MCF 10A (cell line): ENCODE measurements at regions not wholly inside any gene's neighbourhood (a gene's known extent, or its start where the extent isn't known, plus 50 kb on each side); places are given as distances from the start of the nearest gene placed in this dataset.

ENCODE experiments used
- BruUV-seq: library from RNA; stranded (reverse); fragments of 400-500 nt; replicated peaks from 2 replicates; lab custom pipeline; 2021; lab: Mats Ljungman, UMichigan
- CTCF ChIA-PET: fragments of 300-600 bp; sonication (Branson Sonifier 250); formaldehyde crosslinking; extraction: SDS; loops from one replicate; lab custom pipeline; 2021; ENCODE audit warnings: antibody characterized with exemption, inconsistent platforms; lab: Yijun Ruan, JAX
- POLR2A ChIA-PET: fragments of 300-600, 350-650 bp; sonication (Branson Sonifier 250); formaldehyde crosslinking; extraction: SDS; loops from one replicate; lab custom pipeline; 2020; ENCODE audit warnings: antibody characterized with exemption, inconsistent platforms; lab: Yijun Ruan, JAX
- DNase-seq: peaks from one replicate; pipeline ENCODE4 v3.0.0-alpha.2; 2018; ENCODE audit not compliant: unreplicated experiment
- H3K27ac Mint-ChIP-seq: one replicate; pipeline ENCODE4 v1.8.0; 2022; ENCODE audit warnings: mild to moderate bottlenecking, low read depth, mixed read lengths; ENCODE audit not compliant: unreplicated experiment
- H3K27me3 Mint-ChIP-seq: one replicate; pipeline ENCODE4 v1.8.0; 2022; ENCODE audit warnings: mixed read lengths; ENCODE audit not compliant: insufficient read depth, unreplicated experiment
- H3K36me3 Mint-ChIP-seq: one replicate; pipeline ENCODE4 v1.8.0; 2022; ENCODE audit warnings: mild to moderate bottlenecking, moderate library complexity, mixed read lengths; ENCODE audit not compliant: insufficient read depth, unreplicated experiment
- H3K4me1 Mint-ChIP-seq: one replicate; pipeline ENCODE4 v1.8.0; 2022; ENCODE audit warnings: mixed read lengths; ENCODE audit not compliant: insufficient read depth, unreplicated experiment
- H3K4me3 Mint-ChIP-seq: one replicate; pipeline ENCODE4 v1.8.0; 2022; ENCODE audit warnings: mild to moderate bottlenecking, moderate library complexity, mixed read lengths; ENCODE audit not compliant: unreplicated experiment
- H3K9me3 Mint-ChIP-seq: one replicate; pipeline ENCODE4 v1.8.0; 2022; ENCODE audit warnings: mixed read lengths; ENCODE audit not compliant: unreplicated experiment
- intact Hi-C: fragments of 100-400 bp; cut with micrococcal nuclease; formaldehyde crosslinking; loops from 2 replicates; pipeline ENCODE4 v1.14.1; 2022
- TF ChIP-seq, protein P1 (sequence below): fragments of 200-600 bp; IDR thresholded peaks from one replicate; pipeline ENCODE4 v1.8.0; 2022; ENCODE audit warnings: antibody characterized with exemption, mild to moderate bottlenecking; ENCODE audit not compliant: unreplicated experiment

DNA sequence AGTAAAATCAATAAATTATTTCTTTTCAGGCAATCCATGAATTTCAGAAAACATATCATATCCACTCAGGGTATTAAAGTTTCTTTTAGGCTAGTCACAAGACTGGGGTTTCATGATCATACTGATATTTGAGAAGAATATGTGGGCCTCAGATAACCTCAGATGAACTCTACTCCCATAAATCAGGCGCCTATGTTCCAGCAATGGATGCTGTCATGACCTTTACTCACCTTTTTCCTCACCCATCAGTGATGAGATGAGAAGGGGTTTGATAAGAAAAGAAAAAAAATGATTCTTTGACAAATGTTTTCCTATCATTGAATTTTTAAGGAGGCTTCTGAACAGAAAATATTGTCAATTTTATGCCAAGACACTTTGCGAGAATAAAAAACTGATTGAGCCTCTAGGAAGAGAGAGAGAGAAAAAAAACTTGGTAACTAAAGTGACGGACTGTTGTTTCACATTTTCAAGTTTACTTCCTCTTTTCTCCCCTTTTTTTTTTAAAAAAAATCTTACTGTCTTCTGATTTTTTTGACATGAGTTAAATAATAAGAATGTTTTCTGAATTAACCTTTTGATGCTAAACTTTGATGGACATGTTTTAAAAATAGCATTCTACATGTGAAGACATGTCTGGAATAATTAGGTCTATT lies 309.1 kb upstream of the MAP2 start:
- ChIA-PET POLR2A (no interaction called here), CTCF (no interaction called here)
- intact Hi-C loops = no loop called here
- Mint-ChIP-seq H3K4me1 (no peaks in the 10 kb centered on the region), H3K27me3 (peaks cover 9% of the 10 kb centered on the region), H3K9me3 (no peaks in the 10 kb centered on the region), H3K4me3 (no peak overlapping the region), H3K36me3 (no peaks in the 10 kb centered on the region), H3K27ac (no peak overlapping the region)
- BruUV-seq = no TSS peak
- no peak for DNase-seq
- TF ChIP-seq, protein P1, sequence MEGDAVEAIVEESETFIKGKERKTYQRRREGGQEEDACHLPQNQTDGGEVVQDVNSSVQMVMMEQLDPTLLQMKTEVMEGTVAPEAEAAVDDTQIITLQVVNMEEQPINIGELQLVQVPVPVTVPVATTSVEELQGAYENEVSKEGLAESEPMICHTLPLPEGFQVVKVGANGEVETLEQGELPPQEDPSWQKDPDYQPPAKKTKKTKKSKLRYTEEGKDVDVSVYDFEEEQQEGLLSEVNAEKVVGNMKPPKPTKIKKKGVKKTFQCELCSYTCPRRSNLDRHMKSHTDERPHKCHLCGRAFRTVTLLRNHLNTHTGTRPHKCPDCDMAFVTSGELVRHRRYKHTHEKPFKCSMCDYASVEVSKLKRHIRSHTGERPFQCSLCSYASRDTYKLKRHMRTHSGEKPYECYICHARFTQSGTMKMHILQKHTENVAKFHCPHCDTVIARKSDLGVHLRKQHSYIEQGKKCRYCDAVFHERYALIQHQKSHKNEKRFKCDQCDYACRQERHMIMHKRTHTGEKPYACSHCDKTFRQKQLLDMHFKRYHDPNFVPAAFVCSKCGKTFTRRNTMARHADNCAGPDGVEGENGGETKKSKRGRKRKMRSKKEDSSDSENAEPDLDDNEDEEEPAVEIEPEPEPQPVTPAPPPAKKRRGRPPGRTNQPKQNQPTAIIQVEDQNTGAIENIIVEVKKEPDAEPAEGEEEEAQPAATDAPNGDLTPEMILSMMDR = no peak

DNA sequence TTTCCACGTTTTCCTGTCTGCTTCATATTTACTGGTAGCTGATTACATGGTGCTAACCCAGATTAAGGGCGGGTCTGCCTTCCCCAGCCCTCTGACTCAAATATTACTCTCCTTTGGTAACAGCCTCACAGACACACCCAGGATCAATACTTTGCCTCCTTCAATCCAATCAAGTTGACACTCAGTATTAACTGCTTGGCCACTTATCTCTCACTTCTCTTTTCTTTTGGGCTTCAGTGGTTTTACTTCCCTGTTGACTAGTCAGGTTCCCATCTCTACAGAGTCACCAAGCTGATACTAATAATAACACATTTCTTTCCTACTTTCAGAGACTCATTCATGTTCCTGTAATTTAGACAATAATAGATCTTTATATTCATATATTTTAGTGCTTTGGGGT lies 302.2 kb upstream of the MAP2 start:
- DNase-seq = no peak
- Mint-ChIP-seq H3K27ac (no peak overlapping the region), H3K27me3 (no peaks in the 10 kb centered on the region), H3K9me3 (peaks cover 10% of the 10 kb centered on the region), H3K4me3 (no peak overlapping the region), H3K4me1 (peaks cover 9% of the 10 kb centered on the region), H3K36me3 (no peaks in the 10 kb centered on the region)
- intact Hi-C loops = no loop called here
- ChIA-PET CTCF (interaction anchor here (0.6 kb wide), 1 partner anchor 13 kb away, joined by 3 read pairs; no protein-coding TSS in a partner anchor), POLR2A (no interaction called here)
- no TSS peak for BruUV-seq
- TF ChIP-seq, protein P1 = no peak

DNA sequence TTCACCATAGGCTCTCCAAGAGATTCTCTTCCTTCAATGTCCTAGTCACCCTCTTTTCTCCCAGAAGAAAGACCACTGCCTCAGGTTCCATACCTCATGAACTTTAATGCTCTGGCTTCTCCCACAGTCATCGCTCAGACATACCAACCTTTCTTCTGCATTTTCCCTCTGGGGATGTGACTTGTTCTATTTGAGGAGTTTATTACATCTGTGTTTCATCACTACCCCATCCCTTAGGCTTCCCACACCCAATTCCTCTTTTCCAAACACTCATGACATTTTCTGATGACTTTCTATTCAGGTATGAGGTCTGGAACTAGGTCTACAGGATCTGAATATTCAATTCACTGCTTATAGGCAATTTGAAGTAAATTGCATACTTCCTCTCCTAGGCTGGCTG lies 298.6 kb upstream of the MAP2 start:
- POLR2A ChIA-PET = no interaction called here
- no TSS peak for BruUV-seq
- H3K27me3 Mint-ChIP-seq = no peaks in the 10 kb centered on the region
- peaks cover 9% of the 10 kb centered on the region for H3K4me1 Mint-ChIP-seq
- CTCF ChIA-PET = no interaction called here
- no peak for DNase-seq
- peak overlapping the region; percentile 21 for H3K27ac Mint-ChIP-seq
- H3K9me3 Mint-ChIP-seq = peaks cover 10% of the 10 kb centered on the region
- intact Hi-C loops = no loop called here
- TF ChIP-seq, protein P1 = no peak
- H3K36me3 Mint-ChIP-seq = no peaks in the 10 kb centered on the region
- no peak overlapping the region for H3K4me3 Mint-ChIP-seq

DNA sequence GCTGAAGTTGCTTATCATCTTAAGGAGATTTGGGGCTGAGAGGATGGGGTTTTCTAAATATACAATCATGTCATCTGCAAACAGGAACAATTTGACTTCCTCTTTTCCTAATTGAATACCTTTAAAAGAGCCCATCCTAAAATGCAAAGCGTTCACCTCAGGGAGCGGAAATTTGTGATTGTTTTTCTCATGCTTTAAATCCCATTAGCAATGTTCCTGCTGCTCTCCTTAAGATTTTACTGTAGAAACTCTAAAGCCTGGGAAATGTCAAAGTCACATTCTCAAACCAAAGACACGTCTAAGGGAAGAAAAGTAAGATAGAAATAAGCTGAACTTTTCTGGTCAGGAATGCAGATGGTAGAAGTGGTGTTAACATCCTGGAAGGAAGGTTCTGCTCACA lies 285.8 kb upstream of the MAP2 start:
- BruUV-seq = no TSS peak
- Mint-ChIP-seq H3K27me3 (peaks cover 15% of the 10 kb centered on the region), H3K4me3 (no peak overlapping the region), H3K4me1 (peaks cover 4% of the 10 kb centered on the region), H3K27ac (no peak overlapping the region), H3K9me3 (no peaks in the 10 kb centered on the region), H3K36me3 (no peaks in the 10 kb centered on the region)
- intact Hi-C loops = no loop called here
- CTCF ChIA-PET = interaction anchor here (0.7 kb wide), 1 partner anchor 670 kb away, joined by 3 read pairs; no protein-coding TSS in a partner anchor
- TF ChIP-seq, protein P1 = no peak
- DNase-seq = no peak
- POLR2A ChIA-PET = no interaction called here
